ENCODE measurements at regions not wholly inside any gene's neighbourhood (a gene's known extent, or its start where the extent isn't known, plus 50 kb on each side); places are given as distances from the start of the nearest gene placed in this dataset.

GRCh38 chr11:109236188-109236587, 185.8 kb upstream of the C11orf87 start:
- TF ChIP-seq, protein P1, sequence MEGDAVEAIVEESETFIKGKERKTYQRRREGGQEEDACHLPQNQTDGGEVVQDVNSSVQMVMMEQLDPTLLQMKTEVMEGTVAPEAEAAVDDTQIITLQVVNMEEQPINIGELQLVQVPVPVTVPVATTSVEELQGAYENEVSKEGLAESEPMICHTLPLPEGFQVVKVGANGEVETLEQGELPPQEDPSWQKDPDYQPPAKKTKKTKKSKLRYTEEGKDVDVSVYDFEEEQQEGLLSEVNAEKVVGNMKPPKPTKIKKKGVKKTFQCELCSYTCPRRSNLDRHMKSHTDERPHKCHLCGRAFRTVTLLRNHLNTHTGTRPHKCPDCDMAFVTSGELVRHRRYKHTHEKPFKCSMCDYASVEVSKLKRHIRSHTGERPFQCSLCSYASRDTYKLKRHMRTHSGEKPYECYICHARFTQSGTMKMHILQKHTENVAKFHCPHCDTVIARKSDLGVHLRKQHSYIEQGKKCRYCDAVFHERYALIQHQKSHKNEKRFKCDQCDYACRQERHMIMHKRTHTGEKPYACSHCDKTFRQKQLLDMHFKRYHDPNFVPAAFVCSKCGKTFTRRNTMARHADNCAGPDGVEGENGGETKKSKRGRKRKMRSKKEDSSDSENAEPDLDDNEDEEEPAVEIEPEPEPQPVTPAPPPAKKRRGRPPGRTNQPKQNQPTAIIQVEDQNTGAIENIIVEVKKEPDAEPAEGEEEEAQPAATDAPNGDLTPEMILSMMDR (IDR thresholded peaks at IDR 0.05; ENCODE audit: borderline replicate concordance, extremely low read depth, low read length, poor library complexity, severe bottlenecking) = no peak
- no peak for TF ChIP-seq EZH2 (IDR thresholded peaks at IDR 0.05; ENCODE audit: borderline replicate concordance, low read depth, low read length, severe bottlenecking)
